ENCODE measurements at regions not wholly inside any gene's neighbourhood (a gene's known extent, or its start where the extent isn't known, plus 50 kb on each side); places are given as distances from the start of the nearest gene placed in this dataset.

- no peak for DNase-seq (ENCODE audit: insufficient read length, low spot score)
- FAIRE-seq: no peak
These were observed 64.2 kb upstream of the PITRM1 start for GRCh38 chr10:3236644-3237404.

- no peak for FAIRE-seq
- DNase-seq (ENCODE audit: insufficient read length, low spot score): no peak
These were observed 63.5 kb upstream of the PITRM1 start for GRCh38 chr10:3235996-3236510.

GRCh38 chr10:3235395-3235794, 62.8 kb upstream of the PITRM1 start:
- DNase-seq (ENCODE audit: insufficient read length, low spot score) (no peak), FAIRE-seq (no peak)

- no peak for FAIRE-seq
- DNase-seq (ENCODE audit: insufficient read length, low spot score): no peak
These were observed 61.0 kb upstream of the PITRM1 start for GRCh38 chr10:3233486-3233990.

- FAIRE-seq (no peak), DNase-seq (ENCODE audit: insufficient read length, low spot score) (no peak)
These were observed 59.6 kb upstream of the PITRM1 start for GRCh38 chr10:3231951-3232730.

GRCh38 chr10:3229815-3230214, 57.2 kb upstream of the PITRM1 start:
- no peak for DNase-seq (ENCODE audit: insufficient read length, low spot score)

GRCh38 chr10:3228629-3228945, 56.0 kb upstream of the PITRM1 start:
- FAIRE-seq (no peak), DNase-seq (ENCODE audit: insufficient read length, low spot score) (no peak)

More at GRCh38 chr10:3229815-3230214, 57.2 kb upstream of the PITRM1 start:
- no peak for FAIRE-seq

- DNase-seq (ENCODE audit: insufficient read length, low spot score) (no peak), FAIRE-seq (no peak)
These were observed 54.6 kb upstream of the PITRM1 start for GRCh38 chr10:3226960-3227744.

GRCh38 chr10:3225561-3225960, 53.0 kb upstream of the PITRM1 start:
- FAIRE-seq: no peak
- no peak for DNase-seq (ENCODE audit: insufficient read length, low spot score)

- FAIRE-seq: no peak
- no peak for DNase-seq (ENCODE audit: insufficient read length, low spot score)
These were observed 51.7 kb upstream of the PITRM1 start for GRCh38 chr10:3224241-3224640.

- FAIRE-seq: no peak
- no peak for DNase-seq (ENCODE audit: insufficient read length, low spot score)
These were observed 50.0 kb upstream of the PITRM1 start for GRCh38 chr10:3222626-3223025.

Measured in GM19239 (cell line).